GM18867 (cell line): ENCODE measurements at regions not wholly inside any gene's neighbourhood (a gene's known extent, or its start where the extent isn't known, plus 50 kb on each side); places are given as distances from the start of the nearest gene placed in this dataset.

Experiments used
- ATAC-seq: cut with Tn5 transposase; IDR thresholded peaks from one replicate; pipeline ENCODE4 v1.9.1; 2021; ENCODE audit warnings: mild to moderate bottlenecking, moderate library complexity; ENCODE audit not compliant: unreplicated experiment

GRCh38 chr1:56395776-56396175 is 183.6 kb downstream of the PLPP3 start:
- ATAC-seq: no peak

DNA sequence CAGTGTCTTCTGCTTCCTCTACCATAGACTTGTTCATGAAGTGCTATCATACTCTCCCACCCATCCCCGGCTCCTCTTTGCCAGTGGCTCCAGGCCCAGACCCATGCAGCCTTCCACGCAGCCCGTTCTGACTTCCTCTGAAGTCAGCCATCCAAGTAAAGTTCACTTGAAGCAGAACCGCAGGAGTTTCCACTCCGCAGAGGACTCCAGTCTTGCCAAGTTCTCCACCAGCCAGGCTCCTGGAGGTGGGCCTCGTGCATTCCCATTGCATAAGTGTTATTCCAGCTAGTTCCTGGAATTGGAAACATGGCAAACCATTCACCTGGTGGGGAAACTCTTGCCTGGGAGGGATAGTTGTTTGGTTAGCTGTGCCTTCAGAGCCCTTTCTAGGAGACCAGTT is 185.1 kb downstream of the PLPP3 start:
- ATAC-seq: no peak

DNA sequence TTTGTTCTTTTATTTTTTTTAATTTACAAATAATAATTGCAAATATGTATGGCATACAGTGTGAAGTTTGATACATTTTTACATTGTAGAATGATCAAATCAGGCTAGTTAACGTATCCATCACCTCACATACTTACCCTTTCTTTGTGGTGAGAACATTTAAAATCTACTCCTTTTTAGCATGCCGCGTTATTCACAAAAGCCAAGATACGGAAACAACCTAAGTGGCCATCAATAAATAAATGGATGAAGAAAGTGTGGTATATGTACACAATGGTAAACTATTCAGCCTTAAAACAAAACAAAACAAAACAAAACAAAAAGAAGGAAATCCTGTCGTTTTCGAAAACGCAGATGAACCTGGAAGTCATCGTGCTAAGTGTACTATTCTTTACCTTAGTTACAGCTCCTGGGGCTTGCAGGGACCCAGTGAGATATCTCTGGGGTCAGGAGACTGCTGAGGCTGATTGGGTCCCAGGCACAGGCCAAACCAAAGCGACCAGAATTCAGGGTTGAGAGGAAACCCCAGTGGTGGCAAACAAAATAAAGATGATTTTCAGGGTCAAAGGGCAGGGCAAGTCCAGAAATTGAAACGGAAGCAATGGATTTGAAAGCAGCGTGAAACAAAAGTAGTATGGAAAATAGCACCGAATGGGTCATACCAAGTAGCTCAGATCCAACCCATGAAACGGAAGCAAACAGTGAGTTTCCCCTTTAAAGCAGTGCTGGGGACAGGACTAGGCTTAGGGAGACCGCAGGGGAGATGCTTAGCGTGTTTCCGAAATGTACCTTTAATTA is 188.2 kb downstream of the PLPP3 start:
- no peak for ATAC-seq

- ATAC-seq: no peak
Measured at GRCh38 chr1:56390232-56390867, 189.0 kb downstream of the PLPP3 start.

- ATAC-seq: no peak
Measured at GRCh38 chr1:56389813-56390212, 189.6 kb downstream of the PLPP3 start.

- no peak for ATAC-seq
Measured at GRCh38 chr1:56387071-56387740, 192.2 kb downstream of the PLPP3 start.

DNA sequence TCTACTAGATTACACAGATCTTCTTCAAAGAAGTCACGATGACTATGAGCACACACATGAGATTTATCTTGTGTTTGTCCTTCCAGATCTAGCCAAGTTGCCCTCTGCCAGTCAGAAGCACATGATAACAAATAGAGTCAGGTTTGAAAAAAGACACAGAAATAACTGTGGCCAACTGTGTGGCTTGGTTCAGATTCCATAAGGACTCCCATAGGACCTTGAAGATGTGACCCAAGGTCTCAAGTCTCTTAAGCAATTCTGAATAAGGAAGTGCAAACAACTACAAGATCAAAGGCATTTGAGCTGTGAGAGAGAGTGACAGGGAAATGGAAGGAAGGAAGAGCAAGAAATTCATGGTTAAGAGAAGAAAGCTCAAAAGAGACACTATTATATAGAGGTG is 194.0 kb downstream of the PLPP3 start:
- no peak for ATAC-seq

- ATAC-seq: no peak
Measured at GRCh38 chr1:56382929-56383328, 196.4 kb downstream of the PLPP3 start.

DNA sequence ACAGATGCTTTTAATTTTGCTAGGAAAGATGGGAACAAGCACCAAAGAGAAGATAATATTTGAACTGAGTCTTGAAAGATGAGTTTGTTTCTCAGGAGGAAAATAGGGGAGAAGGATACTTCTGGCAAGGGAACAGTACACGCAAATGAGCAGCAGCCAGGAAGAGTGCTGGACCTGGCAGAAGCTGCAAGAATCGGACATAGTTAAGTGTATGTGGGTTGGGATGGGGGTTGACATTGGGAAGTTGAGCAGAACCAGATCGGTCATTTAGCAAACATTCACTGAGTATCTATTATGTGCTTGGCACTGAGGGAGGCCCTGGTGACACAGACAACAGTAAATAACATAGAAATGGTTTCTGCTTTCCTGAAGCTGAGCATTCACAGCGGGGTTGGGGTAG is 198.8 kb downstream of the PLPP3 start:
- ATAC-seq: no peak

DNA sequence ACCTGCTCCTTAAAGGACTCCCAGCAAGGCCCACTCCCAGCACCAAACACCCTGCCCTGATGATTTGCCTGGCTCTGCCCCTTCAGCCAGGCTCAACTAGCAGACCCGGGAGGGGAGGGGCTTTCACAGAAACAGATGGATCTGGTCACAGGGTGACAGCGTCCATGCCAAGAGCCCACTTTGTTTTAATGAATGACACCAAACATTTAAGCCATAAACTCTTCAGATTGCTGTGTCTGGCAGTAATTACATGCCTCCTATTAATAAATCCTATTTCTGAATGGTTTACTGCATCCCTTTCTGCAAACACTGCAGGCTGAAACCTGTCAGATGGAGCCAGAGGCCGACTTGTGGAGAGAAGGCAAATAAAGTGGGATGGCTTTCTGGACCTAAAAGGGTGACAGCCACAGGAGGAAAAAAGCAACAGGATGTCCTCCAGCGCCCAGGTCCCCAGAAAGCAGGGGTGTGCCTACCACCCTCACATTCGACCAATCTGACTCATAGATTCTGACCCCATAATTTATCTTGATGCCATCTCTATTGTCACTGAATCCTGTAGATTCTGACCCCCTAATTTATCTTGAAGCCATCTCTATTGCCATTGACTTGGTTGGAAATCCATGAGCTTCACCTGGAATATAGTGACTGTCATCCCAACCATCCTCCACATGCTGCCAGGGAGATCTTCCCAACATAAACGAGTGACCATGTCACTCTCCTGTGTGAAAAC is 200.9 kb downstream of the PLPP3 start:
- no peak for ATAC-seq

GRCh38 chr1:56377431-56377830 is 201.9 kb downstream of the PLPP3 start:
- no peak for ATAC-seq

- no peak for ATAC-seq
Measured at GRCh38 chr1:56376188-56376984, 203.0 kb downstream of the PLPP3 start.

DNA sequence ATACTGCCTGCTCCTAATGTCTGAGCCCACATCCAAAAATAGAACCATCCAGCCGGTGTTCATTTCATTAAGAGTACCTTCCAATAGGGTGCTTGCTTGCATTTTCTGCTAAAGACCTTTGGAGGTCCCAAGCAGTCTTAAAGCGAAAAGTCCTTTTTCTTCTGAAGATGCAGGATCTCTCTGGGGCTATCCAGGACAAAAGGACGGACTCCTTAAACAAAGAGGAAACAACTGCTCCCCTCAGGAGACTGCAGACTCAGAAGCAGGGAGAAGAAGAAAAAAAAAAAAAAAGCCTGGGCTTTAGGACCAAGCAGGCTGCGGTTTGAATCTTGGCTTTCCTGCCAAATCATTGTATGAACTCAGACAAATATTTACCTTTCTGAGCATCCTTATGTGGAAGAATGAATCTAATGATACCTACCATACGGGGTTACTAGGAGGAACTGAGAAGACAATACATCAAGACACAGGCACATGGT is 204.0 kb downstream of the PLPP3 start:
- ATAC-seq: no peak

GRCh38 chr1:56374026-56374974 is 205.1 kb downstream of the PLPP3 start:
- no peak for ATAC-seq

- ATAC-seq: no peak
Measured at GRCh38 chr1:56370513-56370912, 208.8 kb downstream of the PLPP3 start.

- ATAC-seq: no peak
Measured at GRCh38 chr1:56363007-56363770, 216.2 kb downstream of the PLPP3 start.

GRCh38 chr1:56360021-56360420 is 219.3 kb downstream of the PLPP3 start:
- no peak for ATAC-seq

- no peak for ATAC-seq
Measured at GRCh38 chr1:56359056-56359455, 220.3 kb downstream of the PLPP3 start.
